ENCODE measurements at regions not wholly inside any gene's neighbourhood (a gene's known extent, or its start where the extent isn't known, plus 50 kb on each side); places are given as distances from the start of the nearest gene placed in this dataset.
"Not testable (repeated sequence)": the region's sequence is repeated elsewhere in the genome, so short reads cannot be mapped to it uniquely, and the experiment has no call there.

- TF ChIP-seq, protein P1, sequence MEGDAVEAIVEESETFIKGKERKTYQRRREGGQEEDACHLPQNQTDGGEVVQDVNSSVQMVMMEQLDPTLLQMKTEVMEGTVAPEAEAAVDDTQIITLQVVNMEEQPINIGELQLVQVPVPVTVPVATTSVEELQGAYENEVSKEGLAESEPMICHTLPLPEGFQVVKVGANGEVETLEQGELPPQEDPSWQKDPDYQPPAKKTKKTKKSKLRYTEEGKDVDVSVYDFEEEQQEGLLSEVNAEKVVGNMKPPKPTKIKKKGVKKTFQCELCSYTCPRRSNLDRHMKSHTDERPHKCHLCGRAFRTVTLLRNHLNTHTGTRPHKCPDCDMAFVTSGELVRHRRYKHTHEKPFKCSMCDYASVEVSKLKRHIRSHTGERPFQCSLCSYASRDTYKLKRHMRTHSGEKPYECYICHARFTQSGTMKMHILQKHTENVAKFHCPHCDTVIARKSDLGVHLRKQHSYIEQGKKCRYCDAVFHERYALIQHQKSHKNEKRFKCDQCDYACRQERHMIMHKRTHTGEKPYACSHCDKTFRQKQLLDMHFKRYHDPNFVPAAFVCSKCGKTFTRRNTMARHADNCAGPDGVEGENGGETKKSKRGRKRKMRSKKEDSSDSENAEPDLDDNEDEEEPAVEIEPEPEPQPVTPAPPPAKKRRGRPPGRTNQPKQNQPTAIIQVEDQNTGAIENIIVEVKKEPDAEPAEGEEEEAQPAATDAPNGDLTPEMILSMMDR (IDR thresholded peaks at IDR 0.05): not testable (repeated sequence)
- TF ChIP-seq POLR2A, POLR2AphosphoS5 (IDR thresholded peaks at IDR 0.05): not testable (repeated sequence)
These were observed 653.6 kb downstream of the TTLL7 start for GRCh38 chr1:83345375-83345774.
